ENCODE measurements at regions not wholly inside any gene's neighbourhood (a gene's known extent, or its start where the extent isn't known, plus 50 kb on each side); places are given as distances from the start of the nearest gene placed in this dataset.

DNA sequence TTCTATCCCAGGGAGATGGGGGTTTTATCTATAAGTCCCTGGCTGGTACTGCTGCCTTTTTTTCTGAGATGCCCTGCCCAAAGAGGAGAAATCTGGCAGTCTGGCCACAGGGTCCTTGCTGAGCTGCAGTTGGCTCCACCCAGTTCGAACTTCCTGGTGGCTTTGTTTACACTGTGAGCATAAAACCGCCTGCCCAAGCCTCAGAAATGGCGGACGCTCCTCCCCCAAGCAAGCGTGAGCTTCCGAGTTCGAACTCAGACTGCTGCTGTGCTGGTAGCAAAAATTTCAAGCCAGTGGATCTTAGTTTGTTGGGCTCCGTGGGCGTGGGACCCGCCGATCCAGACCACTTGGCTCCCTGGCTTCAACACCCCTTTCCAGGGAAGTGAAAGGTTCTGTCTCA is 126.8 kb upstream of the SUCLG2 start:
- no peak for ATAC-seq (ENCODE audit: low FRiP score)
- TF ChIP-seq, protein P1, sequence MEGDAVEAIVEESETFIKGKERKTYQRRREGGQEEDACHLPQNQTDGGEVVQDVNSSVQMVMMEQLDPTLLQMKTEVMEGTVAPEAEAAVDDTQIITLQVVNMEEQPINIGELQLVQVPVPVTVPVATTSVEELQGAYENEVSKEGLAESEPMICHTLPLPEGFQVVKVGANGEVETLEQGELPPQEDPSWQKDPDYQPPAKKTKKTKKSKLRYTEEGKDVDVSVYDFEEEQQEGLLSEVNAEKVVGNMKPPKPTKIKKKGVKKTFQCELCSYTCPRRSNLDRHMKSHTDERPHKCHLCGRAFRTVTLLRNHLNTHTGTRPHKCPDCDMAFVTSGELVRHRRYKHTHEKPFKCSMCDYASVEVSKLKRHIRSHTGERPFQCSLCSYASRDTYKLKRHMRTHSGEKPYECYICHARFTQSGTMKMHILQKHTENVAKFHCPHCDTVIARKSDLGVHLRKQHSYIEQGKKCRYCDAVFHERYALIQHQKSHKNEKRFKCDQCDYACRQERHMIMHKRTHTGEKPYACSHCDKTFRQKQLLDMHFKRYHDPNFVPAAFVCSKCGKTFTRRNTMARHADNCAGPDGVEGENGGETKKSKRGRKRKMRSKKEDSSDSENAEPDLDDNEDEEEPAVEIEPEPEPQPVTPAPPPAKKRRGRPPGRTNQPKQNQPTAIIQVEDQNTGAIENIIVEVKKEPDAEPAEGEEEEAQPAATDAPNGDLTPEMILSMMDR (IDR thresholded peaks at IDR 0.05): no peak
- no peak for DNase-seq (ENCODE audit: low spot score)

DNA sequence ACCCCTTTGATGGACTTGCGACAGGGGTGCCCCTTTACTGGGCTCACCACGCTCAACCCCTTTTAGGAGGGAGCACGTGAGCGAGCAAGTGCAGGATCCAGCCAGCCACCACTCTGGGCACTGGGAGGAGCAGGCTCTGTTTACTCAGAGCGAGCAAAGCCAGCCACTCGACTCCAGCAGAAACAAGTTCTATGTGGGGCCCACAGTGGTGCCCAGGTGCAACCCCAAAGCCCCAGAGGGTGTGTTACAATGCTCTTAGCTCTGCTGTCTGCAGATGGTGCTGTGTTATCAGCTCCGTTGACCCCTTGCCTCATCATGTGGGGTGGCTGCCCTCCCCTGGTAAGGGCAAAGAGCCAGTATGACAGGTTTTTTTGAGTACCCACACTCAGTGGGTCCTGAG is 120.3 kb upstream of the SUCLG2 start:
- DNase-seq (ENCODE audit: low spot score) (no peak), ATAC-seq (ENCODE audit: low FRiP score) (no peak)
- TF ChIP-seq, protein P1 (IDR thresholded peaks at IDR 0.05): no peak

DNA sequence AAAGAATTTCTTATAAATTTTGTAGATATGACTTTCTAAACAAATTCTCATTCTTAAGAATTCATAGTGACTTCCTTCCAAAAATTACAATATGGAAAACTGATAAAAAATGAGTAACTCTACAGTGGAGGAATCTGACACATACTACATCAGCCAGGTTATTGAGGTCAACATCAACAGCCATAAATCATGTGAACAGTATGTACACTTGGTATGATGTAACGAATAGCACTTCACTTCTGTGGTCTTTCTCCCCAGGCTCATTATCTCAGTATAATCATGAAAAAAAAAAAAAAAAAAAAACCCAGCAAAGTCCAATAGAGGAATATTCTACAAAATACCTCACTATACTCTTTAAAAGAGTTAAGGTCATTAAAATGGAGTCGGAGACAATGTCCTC is 111.2 kb upstream of the SUCLG2 start:
- ATAC-seq (ENCODE audit: low FRiP score) (no peak), DNase-seq (ENCODE audit: low spot score) (no peak)
- TF ChIP-seq, protein P1 (IDR thresholded peaks at IDR 0.05): no peak

DNA sequence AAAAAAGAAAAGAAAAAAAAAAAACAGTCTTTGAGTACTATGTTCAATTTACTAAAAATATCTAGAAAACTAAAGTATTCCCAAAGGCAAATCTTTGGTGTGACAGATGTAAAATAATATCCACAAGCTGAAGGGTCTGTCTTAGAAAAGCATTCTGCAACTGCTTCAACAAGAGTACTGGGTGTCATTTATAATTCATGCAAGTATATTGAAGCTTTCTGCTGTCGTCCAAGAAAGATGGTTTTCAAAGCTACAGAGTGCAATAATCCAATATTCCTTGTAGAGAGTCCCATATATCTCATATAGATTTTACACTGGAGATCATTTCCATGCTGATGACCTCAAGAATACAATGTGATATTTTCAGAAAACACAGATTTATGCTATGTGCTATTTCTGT is 90.9 kb upstream of the SUCLG2 start:
- ATAC-seq (ENCODE audit: low FRiP score) (no peak), DNase-seq (ENCODE audit: low spot score) (no peak)
- TF ChIP-seq, protein P1 (IDR thresholded peaks at IDR 0.05): no peak

DNA sequence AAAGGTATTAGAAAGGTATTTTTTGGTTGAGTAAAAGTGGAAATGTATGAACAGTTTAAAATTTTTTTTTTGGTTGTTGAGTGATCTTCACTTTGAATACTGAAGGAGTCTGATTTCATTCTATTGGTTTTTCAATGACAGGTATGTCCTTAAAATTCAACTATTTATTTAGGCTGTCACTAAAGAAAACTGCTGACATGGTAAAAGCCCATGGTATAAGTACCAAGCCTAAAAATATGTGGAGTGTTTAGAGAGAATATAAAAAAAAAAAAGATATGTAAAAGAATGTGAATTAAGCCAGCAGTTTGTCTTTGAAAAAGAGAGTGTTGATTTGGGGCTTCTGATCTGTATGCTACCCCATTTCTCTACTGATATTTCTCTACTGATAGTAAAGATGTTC is 90.3 kb upstream of the SUCLG2 start:
- ATAC-seq (ENCODE audit: low FRiP score): no peak
- no peak for DNase-seq (ENCODE audit: low spot score)

DNA sequence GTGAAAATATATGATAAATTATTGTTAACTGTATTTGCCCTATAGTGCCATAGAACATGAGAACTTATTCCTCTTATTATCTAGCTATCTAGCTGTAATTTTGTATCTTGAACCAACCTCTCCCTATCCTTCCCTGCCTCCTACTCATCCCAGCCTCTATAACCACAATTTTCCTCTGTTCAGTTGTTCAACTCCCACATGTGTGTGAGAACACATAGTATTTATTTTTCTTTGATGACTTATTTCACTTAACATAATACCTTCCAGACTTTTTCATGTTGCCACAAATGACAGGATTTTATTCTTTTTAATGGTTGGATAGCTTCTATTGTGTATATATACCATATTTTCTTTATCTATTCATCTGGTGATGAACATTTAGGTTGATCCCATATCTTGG is 85.4 kb upstream of the SUCLG2 start:
- ATAC-seq (ENCODE audit: low FRiP score): no peak
- TF ChIP-seq, protein P1 (IDR thresholded peaks at IDR 0.05): no peak
- DNase-seq (ENCODE audit: low spot score): no peak

More for the DNA sequence above, 90.3 kb upstream of the SUCLG2 start:
- TF ChIP-seq, protein P1 (IDR thresholded peaks at IDR 0.05): no peak

DNA sequence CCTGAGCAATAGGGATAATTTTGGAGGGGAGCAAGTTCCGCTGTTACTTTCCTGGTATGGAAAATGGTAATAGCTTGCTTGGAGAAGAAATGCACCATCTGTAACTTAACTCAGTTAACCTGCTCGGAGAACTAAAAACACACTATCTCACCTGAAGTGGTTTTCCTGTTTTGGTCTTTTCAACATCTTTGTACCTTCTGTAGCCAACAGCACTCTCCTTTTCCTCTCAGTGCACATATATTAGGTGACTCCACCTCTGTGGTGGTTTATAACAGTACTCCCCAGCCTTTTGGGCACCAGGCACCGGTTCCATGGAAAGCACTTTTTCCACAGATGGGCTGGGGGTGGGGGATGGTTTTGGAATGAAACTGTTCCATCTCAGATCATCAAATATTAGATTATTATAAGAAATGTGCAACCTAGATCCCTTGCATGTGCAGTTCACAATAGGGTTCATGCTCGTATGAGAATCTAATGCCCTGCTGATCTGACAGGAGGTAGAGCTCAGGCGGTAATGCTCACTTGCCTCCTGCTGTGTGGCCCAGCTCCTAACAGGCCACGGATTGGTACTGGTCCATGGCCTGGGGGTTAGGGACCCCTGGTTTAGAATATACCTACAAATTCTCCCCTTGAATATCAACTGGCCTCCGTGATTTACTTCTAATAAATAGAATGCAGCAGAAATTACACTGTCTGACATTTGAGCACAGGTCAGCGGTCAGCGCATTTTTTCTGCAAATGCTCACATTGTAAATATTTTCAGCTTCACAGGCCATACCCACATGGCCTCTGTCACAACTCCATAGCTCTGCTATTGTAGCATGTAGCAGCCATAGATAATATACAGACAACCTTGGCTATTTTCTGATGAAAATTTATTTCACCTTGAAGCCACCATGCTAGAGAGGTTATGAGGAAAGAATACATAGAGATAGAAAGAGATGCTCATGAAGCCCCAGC is 83.8 kb upstream of the SUCLG2 start:
- TF ChIP-seq, protein P1 (IDR thresholded peaks at IDR 0.05): no peak
- DNase-seq (ENCODE audit: low spot score) (no peak), ATAC-seq (ENCODE audit: low FRiP score) (no peak)

All from omental fat pad (tissue), 3 donors.